ENCODE measurements at regions not wholly inside any gene's neighbourhood (a gene's known extent, or its start where the extent isn't known, plus 50 kb on each side); places are given as distances from the start of the nearest gene placed in this dataset.
"Not testable (repeated sequence)": the region's sequence is repeated elsewhere in the genome, so short reads cannot be mapped to it uniquely, and the experiment has no call there.

GRCh38 chr4:177494791-177495190, 52.6 kb upstream of the AGA start:
- no peak for DNase-seq

- not testable (repeated sequence) for DNase-seq
Observed at GRCh38 chr4:177495626-177496025, 53.4 kb upstream of the AGA start.

DNA sequence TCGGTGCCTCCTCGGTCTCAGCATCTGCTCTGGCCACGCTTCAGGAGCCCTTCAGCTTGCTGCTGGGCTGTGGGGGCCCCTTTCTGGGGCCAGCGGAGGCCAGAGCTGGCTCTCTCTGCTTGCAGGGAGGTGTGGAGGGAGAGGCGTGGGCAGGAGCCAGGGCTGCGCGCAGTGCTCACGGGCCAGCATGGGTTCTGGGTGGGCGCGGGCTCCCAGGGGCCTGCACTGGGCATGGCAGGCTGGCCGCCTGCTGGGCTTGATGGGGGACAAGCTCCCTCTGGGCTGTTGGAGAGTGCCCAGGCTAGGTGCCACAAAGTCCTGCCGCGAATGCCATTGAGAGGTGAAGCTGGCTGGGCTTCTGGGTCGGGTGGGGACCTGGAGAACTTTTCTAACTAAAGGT, 57.3 kb upstream of the AGA start:
- DNase-seq: no peak

GRCh38 chr4:177505171-177505615, 63.0 kb upstream of the AGA start:
- DNase-seq: no peak

DNA sequence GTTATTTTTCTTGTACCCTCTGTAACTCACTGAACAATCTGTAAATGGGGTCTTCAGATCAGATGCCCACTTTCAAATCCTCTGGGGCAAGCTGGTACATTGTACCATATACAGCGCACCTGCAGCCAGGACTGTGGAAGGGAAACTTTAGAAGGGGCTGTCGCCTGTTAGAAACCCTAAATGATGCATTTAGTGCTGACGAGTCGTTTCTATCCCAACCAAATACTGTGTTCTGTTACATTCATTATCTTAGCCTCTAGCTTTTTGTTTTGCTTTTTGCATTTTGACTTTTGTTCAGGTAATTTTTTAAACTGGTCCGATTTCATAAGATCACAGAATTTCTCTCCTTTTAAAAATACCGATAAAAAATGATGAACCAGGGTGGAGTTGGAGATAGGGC, 66.4 kb upstream of the AGA start:
- DNase-seq: no peak

GRCh38 chr4:177509226-177509745, 67.0 kb upstream of the AGA start:
- DNase-seq: no peak

- DNase-seq: no peak
Observed at GRCh38 chr4:177511611-177512010, 69.4 kb upstream of the AGA start.

DNA sequence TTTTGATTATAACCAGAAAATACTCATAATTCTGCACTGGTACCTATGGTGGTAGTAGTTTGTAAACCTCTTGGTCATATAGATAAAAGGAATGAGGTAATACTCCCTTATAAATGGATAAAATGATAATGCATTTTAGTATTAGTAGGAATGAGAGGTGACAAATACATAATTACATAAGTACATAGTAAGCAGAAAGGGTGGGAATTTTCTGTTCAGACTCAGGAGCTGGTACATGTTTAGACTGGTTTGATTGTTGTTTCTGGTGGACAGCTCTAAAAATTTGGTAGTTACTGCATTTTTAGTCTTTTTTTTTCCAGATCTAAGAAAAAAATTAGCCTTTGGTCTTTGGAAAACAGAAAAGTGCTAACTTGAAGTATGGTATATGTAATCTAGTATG, 70.4 kb upstream of the AGA start:
- no peak for DNase-seq

DNA sequence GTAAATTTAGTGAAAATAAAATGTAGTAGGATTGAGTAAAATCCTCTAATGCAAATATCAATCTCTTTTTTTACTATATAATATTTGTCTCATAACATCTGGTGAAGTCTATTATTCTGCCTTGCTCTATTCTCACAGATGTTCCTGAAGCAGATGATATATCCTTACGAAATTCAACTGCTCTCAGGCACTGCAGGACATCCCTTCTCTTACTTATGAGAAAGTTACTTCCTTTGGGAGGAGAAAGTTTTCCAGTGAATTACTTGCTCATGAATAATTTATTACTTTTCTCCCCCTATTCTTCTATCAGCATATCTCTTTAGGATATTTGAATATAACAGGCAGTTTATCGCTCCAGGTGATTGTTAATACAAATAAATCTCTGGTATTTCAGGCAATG, 75.6 kb upstream of the AGA start:
- DNase-seq: no peak

GRCh38 chr4:177519481-177520260, 77.4 kb upstream of the AGA start:
- DNase-seq: no peak

DNA sequence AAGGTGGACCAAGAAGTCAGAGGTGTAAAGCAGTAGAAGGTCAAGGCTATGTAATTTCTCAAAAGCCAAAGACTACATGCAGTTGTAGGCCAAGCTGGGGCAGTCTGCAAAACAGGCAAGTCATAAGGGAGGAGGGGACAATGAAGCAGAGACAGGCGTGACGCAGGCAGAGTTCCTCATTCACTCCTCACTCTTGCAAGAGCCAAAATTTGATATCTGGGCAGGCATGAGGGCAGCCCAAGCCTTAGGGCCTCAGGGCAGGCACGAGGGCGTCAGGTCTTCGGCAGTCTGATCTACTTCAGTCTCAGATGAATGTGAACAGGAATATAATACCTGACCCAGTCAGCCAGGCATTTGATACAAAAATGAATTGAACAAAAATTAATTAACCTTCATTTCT, 86.4 kb upstream of the AGA start:
- no peak for DNase-seq

GRCh38 chr4:177530561-177530960, 88.3 kb upstream of the AGA start:
- no peak for DNase-seq

DNA sequence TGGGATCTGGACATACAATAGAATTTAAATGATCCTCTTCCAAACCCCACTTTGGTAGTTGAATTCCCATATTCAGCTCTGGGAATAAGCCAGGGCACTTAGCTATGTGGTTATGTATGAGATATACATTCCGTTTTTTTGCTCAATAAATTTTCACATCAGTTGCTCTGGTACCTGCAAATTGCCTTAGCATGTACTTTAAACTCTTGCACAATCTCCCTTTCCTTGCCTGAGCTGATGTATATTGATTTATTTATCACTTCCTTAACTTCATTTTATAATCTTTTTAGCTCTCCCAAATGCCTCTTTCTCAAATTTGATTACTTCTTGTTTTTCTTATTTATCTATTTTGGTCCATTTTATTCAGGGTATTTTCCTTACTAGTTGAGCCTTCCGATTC, 90.1 kb upstream of the AGA start:
- no peak for DNase-seq

DNA sequence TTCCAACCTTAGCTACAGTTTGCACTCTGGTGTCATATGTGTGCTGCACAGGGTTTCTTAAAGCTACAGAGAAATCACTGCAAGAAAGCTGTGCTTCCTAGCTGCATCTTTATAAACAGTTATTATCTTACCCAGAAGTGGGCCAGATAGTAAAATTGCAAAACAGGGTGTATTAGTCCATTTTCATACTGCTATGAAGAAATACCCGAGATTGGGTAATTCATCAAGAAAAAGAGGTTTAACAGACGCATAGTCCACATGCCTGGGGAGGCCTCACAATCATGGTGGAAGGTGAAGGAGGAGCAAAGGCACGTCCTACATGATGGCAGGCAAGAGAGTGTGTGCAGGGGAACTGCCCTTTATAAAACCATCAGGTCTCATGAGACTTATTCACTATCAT, 92.6 kb upstream of the AGA start:
- peak; percentile 22 for DNase-seq

DNA sequence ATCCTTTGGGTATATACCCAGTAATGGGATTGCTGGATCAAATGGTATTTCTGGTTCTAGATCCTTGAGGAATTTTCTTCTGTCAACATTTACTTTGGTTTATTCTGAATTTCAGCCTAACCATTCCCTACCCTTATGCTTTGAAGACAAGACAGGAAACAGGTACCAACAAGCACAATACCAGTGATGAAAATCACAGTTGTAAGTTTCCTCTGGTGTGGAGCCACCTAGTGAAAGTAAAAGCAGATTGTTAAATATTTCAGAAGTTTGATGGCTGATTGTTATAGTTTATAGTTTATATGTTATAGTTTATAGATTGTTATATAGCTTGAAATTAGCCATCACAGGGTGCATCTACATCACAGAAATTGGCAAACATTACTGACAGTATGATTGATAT, 104.5 kb upstream of the AGA start:
- no peak for DNase-seq

DNA sequence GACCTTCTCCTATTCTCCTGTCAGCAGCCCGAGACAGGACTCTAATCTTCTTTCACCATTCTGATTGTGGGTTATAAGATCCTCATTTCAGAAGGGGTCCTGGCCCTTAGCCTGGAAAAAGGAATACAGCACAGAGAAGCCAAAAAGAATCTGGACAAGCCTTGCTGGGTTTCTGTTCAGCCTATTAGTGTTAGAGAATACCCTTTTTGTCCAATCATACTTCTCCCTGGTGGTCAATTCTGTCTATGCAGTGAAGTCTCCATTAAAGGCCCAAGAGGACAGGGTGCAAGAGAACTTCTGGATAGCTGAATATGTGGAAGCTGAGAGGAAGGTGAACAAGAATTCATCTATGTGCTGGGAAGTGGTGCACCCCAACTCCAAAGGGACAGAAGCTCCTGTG, 105.7 kb upstream of the AGA start:
- no peak for DNase-seq

- peak; percentile 50 for DNase-seq
Observed at GRCh38 chr4:177555007-177555574, 112.9 kb upstream of the AGA start.

DNA sequence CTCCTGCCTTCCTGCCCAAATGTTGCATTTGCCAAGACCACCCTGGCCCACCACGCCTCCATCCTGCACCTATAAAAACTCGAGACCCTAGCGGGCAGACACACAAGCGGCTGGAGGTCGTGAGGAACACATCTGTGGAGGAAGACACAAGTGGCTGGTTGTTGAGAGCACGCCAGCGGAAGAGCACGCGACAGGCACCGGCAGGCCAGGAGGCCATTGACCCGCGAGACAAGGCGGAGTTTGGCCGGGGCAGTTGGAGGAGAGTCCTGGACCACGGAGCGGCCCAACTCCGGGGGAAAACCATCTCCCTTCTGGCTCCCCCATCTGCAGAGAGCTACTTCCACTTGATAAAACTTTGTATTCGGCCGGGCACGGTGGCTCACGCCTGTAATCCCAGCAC, 115.2 kb upstream of the AGA start:
- no peak for DNase-seq

DNA sequence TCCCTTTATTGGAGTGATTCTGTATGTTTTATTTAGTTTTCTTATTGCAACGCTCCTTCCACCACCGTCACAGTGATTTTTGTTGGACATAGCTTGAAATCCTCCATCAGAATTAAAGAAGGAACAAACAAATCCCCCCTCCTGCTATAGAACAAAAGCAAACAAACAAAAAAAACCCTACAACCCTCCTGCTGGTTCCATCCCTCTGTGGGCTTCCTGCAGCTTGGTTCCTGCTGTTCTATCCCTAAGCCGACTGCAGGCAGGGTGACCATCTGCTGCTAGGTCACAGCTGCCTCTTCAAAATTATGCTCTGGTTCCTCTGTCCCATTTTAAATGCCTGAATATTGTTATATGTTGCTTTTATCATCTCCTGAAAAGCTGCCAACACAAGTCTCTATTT, 116.8 kb upstream of the AGA start:
- DNase-seq: no peak

GRCh38 chr4:177562163-177562562, 119.9 kb upstream of the AGA start:
- no peak for DNase-seq

- DNase-seq: no peak
Observed at GRCh38 chr4:177562859-177563258, 120.6 kb upstream of the AGA start.

- no peak for DNase-seq
Observed at GRCh38 chr4:177566691-177567090, 124.5 kb upstream of the AGA start.

GRCh38 chr4:177568931-177569330, 126.7 kb upstream of the AGA start:
- DNase-seq: no peak

DNA sequence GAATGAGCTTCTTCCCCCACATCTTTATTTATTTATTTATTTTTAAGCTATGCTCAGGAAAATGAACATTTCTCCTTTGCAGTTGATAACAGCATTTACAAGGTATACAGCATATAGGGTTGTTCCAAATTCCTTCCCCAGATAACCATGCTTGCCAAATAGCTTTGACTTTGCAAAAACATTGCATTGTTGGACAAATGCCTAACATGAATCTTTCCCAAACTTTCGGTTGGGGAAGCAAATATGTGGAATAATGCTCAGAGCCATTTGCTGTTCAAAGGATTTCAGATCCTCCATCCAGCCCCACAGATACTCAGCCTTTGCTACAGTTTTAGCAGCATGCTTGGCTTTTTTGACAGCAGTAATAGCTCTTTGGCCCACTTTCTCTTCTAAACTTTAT, 127.2 kb upstream of the AGA start:
- DNase-seq: no peak

DNA sequence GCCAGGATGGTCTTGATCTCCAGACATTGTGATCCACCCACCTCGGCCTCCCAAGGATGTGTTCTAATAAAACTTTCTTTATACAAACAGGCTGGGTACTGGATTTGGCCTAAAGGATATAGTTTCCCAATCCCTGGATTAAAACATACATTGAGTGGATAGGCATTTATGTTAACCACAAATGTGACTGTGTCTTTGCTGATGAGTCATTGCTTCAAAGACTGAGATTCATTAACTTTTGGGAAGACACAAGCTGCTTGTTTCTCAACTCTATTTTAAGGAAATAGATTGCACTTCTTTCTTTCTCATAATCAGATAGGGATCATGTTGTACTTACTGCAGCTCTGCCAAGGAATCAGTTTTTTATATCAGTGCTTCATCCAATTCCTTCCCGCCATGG, 131.3 kb upstream of the AGA start:
- no peak for DNase-seq
